ENCODE measurements at regions not wholly inside any gene's neighbourhood (a gene's known extent, or its start where the extent isn't known, plus 50 kb on each side); places are given as distances from the start of the nearest gene placed in this dataset.

GRCh38 chr3:64918989-64919388 is 231.2 kb upstream of the ADAMTS9 start:
- no peak overlapping the region for H3K27ac Mint-ChIP-seq
- no peaks in the 10 kb centered on the region for H3K9me3 Mint-ChIP-seq
- TF ChIP-seq, protein P1, sequence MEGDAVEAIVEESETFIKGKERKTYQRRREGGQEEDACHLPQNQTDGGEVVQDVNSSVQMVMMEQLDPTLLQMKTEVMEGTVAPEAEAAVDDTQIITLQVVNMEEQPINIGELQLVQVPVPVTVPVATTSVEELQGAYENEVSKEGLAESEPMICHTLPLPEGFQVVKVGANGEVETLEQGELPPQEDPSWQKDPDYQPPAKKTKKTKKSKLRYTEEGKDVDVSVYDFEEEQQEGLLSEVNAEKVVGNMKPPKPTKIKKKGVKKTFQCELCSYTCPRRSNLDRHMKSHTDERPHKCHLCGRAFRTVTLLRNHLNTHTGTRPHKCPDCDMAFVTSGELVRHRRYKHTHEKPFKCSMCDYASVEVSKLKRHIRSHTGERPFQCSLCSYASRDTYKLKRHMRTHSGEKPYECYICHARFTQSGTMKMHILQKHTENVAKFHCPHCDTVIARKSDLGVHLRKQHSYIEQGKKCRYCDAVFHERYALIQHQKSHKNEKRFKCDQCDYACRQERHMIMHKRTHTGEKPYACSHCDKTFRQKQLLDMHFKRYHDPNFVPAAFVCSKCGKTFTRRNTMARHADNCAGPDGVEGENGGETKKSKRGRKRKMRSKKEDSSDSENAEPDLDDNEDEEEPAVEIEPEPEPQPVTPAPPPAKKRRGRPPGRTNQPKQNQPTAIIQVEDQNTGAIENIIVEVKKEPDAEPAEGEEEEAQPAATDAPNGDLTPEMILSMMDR (IDR thresholded peaks at IDR 0.05; ENCODE audit: unreplicated experiment in 3 of 3), result no peak
- H3K4me3 Mint-ChIP-seq, result no peak overlapping the region
- H3K4me1 Mint-ChIP-seq, result peaks cover 43% of the 10 kb centered on the region
- no peaks in the 10 kb centered on the region for H3K27me3 Mint-ChIP-seq (ENCODE audit: low read depth)
- no peaks in the 10 kb centered on the region for H3K36me3 Mint-ChIP-seq (ENCODE audit: low read depth)

- Mint-ChIP-seq H3K9me3 (no peaks in the 10 kb centered on the region), H3K4me3 (no peak overlapping the region), H3K4me1 (peaks cover 42% of the 10 kb centered on the region), H3K27ac (no peak overlapping the region), H3K27me3 (ENCODE audit: low read depth) (no peaks in the 10 kb centered on the region), H3K36me3 (ENCODE audit: low read depth) (no peaks in the 10 kb centered on the region)
- TF ChIP-seq, protein P1 (IDR thresholded peaks at IDR 0.05; ENCODE audit: unreplicated experiment in 3 of 3), result no peak
These were observed 230.2 kb upstream of the ADAMTS9 start for GRCh38 chr3:64917914-64918453.

GRCh38 chr3:64916937-64917336 is 229.1 kb upstream of the ADAMTS9 start:
- peak overlapping the region in 2 of 3 experiments; percentile 27 to 54 for H3K27ac Mint-ChIP-seq
- H3K27me3 Mint-ChIP-seq (ENCODE audit: low read depth), result no peaks in the 10 kb centered on the region
- H3K36me3 Mint-ChIP-seq (ENCODE audit: low read depth), result peaks cover 7% of the 10 kb centered on the region
- peaks cover 3% of the 10 kb centered on the region for H3K9me3 Mint-ChIP-seq
- TF ChIP-seq, protein P1 (IDR thresholded peaks at IDR 0.05; ENCODE audit: unreplicated experiment in 3 of 3), result no peak
- peaks cover 42% of the 10 kb centered on the region for H3K4me1 Mint-ChIP-seq
- H3K4me3 Mint-ChIP-seq, result no peak overlapping the region

GRCh38 chr3:64916192-64916798 is 228.5 kb upstream of the ADAMTS9 start:
- Mint-ChIP-seq H3K27ac (peak overlapping the region in 2 of 3 experiments; percentile 27 to 54), H3K27me3 (ENCODE audit: low read depth) (no peaks in the 10 kb centered on the region), H3K9me3 (peaks cover 3% of the 10 kb centered on the region), H3K4me1 (peaks cover 42% of the 10 kb centered on the region), H3K36me3 (ENCODE audit: low read depth) (peaks cover 7% of the 10 kb centered on the region), H3K4me3 (no peak overlapping the region)
- TF ChIP-seq, protein P1 (IDR thresholded peaks at IDR 0.05; ENCODE audit: unreplicated experiment in 3 of 3), result no peak

GRCh38 chr3:64915778-64916177 is 228.0 kb upstream of the ADAMTS9 start:
- no peaks in the 10 kb centered on the region for H3K27me3 Mint-ChIP-seq (ENCODE audit: low read depth)
- H3K27ac Mint-ChIP-seq, result peak overlapping the region in 1 of 3 experiments; percentile 54
- no peak overlapping the region for H3K4me3 Mint-ChIP-seq
- H3K9me3 Mint-ChIP-seq, result peaks cover 3% of the 10 kb centered on the region
- TF ChIP-seq, protein P1 (IDR thresholded peaks at IDR 0.05; ENCODE audit: unreplicated experiment in 3 of 3), result no peak
- H3K36me3 Mint-ChIP-seq (ENCODE audit: low read depth), result peaks cover 7% of the 10 kb centered on the region
- H3K4me1 Mint-ChIP-seq, result peaks cover 42% of the 10 kb centered on the region

- peaks cover 46% of the 10 kb centered on the region for H3K4me1 Mint-ChIP-seq
- no peak overlapping the region for H3K27ac Mint-ChIP-seq
- H3K36me3 Mint-ChIP-seq (ENCODE audit: low read depth), result peaks cover 7% of the 10 kb centered on the region
- no peaks in the 10 kb centered on the region for H3K27me3 Mint-ChIP-seq (ENCODE audit: low read depth)
- TF ChIP-seq, protein P1 (IDR thresholded peaks at IDR 0.05; ENCODE audit: unreplicated experiment in 3 of 3), result no peak
- H3K4me3 Mint-ChIP-seq, result no peak overlapping the region
- H3K9me3 Mint-ChIP-seq, result peaks cover 3% of the 10 kb centered on the region
These were observed 225.7 kb upstream of the ADAMTS9 start for GRCh38 chr3:64913515-64913914.

Measured in nephron (organoid).